Erythroblast (primary cell): ENCODE measurements at regions not wholly inside any gene's neighbourhood (a gene's known extent, or its start where the extent isn't known, plus 50 kb on each side); places are given as distances from the start of the nearest gene placed in this dataset.

Experiments
- DNase-seq, 2 experiments: peaks; one replicate each; lab custom pipeline; 2025; lab: John Stamatoyannopoulos, UW
- GATA1 ChIP-seq: IDR thresholded peaks from 2 replicates; pipeline ENCODE4 v1.6.1; 2011; ENCODE audit warnings: low read depth, mild to moderate bottlenecking, control low read depth, low read length, moderate library complexity
- POLR2A ChIP-seq: IDR thresholded peaks from 2 replicates; pipeline ENCODE4 v1.6.1; 2011; ENCODE audit warnings: mild to moderate bottlenecking, low read length

DNA sequence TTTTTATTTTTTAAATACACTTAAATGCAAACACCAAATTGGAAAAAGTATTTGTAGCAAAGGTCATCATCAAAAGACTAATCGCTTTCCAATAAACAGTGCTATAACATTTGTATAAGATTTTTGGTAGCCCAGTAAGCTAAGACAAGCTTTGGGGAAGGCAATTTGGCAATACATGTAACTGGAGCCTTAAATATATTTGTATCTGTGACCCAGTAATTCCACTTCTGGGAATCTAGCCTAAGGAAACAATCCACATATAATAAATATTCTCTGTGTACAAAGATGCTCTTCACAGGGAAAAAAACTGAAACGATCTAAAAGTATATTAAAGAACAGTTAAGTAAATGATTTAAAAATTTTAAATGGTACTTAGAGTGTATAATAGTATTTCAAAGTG, 65.5 kb upstream of the TJP1 start:
- no peak for DNase-seq
- TF ChIP-seq POLR2A (no peak), GATA1 (no peak)

DNA sequence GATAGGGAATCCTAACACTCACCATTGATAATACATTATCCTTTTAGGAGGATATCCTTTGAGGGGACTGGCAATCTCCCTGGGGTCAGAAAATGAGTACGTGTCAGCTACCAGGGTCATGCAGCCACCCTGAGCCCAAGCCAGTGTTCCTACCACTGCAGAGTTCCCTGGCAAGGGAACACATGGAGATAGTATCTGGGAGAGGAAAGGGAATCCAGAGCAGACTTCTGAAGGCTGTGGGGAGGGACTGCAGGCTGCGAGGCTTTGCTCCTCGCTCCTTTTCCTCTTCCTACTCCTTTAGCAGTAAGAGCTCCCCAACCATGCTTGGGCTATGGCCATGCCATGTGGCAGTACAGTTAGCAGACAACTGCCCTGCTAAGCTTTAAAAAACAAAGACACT, 62.9 kb upstream of the TJP1 start:
- DNase-seq: no peak
- TF ChIP-seq GATA1 (no peak), POLR2A (no peak)

DNA sequence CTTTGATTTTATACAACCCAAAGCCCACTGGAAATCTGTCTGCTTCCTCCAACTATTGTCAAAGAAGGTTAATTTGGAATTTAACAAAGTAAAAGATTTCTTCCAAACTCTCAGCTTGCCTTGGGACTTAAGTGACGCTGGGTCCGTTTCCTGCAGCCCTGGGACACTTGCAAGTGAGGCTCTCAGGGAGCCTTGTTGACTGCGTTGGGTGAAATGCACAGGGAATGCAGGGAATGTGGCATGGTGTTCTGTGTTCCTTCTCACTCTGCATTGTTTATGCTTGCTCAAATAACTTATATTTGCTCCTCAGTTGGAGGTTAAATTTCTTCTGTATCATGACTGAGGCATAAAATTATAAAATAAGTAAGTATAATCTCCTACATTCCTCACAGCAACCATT, 60.9 kb upstream of the TJP1 start:
- TF ChIP-seq POLR2A (no peak), GATA1 (no peak)

DNA sequence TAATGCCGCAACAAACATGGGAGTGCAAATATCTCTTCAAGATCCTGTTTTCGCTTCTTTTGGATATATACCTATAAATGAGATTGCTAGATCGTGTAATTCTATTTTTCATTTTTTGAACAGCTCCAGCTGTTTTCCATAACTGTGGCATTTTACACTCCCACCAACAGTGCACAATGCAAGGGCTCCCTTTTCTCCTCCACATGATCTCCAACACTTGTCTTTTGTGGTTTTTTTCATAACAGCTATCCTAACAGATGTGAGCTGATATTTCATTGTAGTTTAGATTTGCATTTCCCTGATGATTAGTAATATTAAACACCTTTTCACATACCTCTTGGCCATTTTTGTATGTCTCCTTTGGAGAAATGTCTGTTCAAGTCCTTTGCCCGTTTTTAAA, 58.6 kb upstream of the TJP1 start:
- no peak for DNase-seq
- no peak for TF ChIP-seq GATA1
- TF ChIP-seq POLR2A: no peak

More for the DNA sequence above, 60.9 kb upstream of the TJP1 start:
- DNase-seq: no peak

DNA sequence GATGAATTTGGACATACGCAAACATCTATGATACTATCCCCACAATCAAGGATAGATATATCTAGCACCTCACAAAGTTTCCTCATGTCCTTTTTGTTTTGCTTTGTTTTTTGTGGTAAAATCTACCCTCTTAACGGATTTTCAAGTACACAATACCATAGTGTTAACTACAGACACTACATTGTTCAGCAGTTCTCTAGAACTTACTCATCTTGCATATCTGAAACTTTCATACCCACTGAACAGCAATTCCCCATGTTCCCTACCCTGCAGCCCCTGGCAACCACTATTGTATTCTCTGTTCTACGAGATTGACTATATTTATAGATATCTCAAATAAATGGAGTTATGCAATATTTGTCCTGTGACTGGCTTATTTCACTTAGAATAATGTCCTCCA, 58.1 kb upstream of the TJP1 start:
- no peak for TF ChIP-seq GATA1
- no peak for TF ChIP-seq POLR2A
- DNase-seq: no peak

DNA sequence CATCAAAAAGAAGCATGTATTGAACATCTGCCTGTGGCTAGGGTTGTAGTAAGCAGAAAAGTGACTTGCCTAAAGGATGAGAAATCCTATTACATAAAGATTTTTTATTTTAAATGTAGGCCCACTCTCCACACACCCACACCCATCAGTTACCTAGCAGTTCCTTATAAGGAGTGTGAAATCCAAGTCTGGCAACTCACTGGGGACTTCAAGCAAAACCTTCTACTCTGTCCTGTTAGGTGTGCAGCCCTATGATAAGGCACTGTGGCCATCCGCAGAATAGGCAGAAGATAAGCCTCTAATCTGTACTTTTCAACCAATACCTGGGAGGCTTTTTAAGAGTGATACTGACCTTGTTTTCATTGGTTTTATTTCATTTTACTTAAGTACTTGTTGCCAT, 52.7 kb upstream of the TJP1 start:
- peak in 1 of 2 experiments; percentile 1 for DNase-seq
- no peak for TF ChIP-seq GATA1
- no peak for TF ChIP-seq POLR2A

DNA sequence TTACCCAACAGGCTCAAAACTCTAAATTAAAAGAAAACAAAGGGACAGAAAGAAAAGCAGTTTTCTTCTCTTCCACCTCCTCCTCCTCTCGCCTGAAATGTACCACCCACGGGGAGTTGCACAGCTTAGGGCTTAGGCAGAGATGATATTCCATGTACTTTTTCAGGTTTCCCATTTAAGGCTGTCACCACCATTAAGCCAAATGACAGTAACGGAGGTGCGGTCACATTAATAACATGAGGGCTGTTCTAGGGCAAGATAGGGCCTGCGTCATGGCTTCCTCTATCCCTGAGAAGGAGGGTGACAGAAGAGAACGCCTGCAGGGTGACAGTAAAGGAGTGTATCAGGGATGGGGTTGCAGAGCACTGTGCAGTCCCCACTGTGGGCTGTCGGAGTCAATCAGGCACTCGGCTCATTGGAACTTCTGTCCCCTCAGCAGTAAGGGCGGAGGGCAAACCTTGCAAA, 51.7 kb upstream of the TJP1 start:
- no peak for DNase-seq
- no peak for TF ChIP-seq POLR2A
- TF ChIP-seq GATA1: no peak

DNA sequence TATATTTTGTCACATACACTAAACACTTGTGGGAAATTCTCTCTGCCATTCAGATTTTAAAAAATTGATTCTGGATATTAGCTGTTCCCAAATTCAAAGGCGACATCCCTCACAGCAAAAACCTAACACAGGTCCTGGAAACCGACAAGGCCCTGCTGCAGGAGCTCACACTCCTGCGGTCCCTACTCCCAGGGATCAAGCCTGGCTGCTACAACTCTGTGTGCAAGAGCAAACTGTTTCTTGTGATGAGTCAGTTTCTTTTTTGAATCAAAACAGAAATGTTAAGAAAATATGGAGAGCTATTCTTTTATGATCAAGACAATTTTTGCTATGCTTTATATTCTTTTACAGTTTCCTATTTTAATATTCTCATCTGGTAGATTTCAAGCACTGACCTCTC, 51.0 kb upstream of the TJP1 start:
- DNase-seq: no peak
- TF ChIP-seq POLR2A: no peak
- no peak for TF ChIP-seq GATA1

DNA sequence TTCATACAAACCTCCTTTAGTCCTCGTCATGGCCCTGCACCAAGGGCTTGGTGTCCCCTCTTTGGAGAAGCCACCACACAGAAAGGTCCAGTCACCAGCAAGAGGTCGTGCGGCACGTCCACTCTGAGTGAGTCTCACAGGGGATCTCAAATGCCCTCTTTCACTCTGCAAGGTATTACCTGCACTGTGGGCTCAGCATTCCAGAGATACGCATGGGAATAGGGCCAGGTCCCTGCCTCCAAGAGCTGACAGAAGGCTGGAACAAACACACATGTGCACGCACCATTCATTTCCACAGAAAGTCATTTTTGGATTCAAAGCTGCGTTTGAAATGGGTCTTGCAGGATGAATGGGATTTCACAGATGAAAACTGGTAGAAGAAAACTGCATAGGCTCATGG, 50.4 kb upstream of the TJP1 start:
- no peak for TF ChIP-seq GATA1
- TF ChIP-seq POLR2A: no peak
- DNase-seq: no peak
